OCI-LY3 (cell line): ENCODE measurements at regions not wholly inside any gene's neighbourhood (a gene's known extent, or its start where the extent isn't known, plus 50 kb on each side); places are given as distances from the start of the nearest gene placed in this dataset.

Experiments
- EZH2phosphoT487 ChIP-seq: fragments of 200-600 bp; shearing (Covaris generic); IDR thresholded peaks from 2 replicates; pipeline ENCODE4 v1.6.1; 2018; ENCODE audit warnings: antibody characterized with exemption, mixed run types, low read depth
- TF ChIP-seq, protein P1 (sequence below): fragments of 200-600, 300-600 bp; sonication (generic); IDR thresholded peaks from 2 replicates; pipeline ENCODE4 v1.5.1; 2014; ENCODE audit warnings: antibody characterized with exemption, low read length, low read depth

DNA sequence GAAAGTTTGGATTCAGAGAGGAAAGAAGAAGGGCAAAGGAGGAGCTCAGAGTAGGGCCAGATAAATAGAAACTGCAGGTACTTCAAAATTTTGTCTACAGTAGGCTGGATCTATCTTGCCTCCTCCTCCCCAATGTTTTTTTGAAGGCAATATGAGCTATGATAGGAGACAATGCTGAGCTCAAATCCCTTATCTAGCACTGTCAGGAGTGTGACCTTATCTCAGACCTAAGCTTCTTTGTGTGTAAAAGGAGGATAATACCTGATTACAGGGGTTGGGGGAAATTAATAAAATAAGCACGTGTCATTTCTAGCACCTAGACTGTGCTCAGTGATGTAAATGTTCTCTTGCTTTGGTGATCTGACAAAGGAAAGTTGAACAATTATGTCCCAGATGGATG lies 137.8 kb upstream of the CD180 start:
- TF ChIP-seq, protein P1, sequence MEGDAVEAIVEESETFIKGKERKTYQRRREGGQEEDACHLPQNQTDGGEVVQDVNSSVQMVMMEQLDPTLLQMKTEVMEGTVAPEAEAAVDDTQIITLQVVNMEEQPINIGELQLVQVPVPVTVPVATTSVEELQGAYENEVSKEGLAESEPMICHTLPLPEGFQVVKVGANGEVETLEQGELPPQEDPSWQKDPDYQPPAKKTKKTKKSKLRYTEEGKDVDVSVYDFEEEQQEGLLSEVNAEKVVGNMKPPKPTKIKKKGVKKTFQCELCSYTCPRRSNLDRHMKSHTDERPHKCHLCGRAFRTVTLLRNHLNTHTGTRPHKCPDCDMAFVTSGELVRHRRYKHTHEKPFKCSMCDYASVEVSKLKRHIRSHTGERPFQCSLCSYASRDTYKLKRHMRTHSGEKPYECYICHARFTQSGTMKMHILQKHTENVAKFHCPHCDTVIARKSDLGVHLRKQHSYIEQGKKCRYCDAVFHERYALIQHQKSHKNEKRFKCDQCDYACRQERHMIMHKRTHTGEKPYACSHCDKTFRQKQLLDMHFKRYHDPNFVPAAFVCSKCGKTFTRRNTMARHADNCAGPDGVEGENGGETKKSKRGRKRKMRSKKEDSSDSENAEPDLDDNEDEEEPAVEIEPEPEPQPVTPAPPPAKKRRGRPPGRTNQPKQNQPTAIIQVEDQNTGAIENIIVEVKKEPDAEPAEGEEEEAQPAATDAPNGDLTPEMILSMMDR = no peak
- TF ChIP-seq EZH2phosphoT487 = no peak
